ENCODE measurements at regions not wholly inside any gene's neighbourhood (a gene's known extent, or its start where the extent isn't known, plus 50 kb on each side); places are given as distances from the start of the nearest gene placed in this dataset.

- TF ChIP-seq EZH2 (IDR thresholded peaks at IDR 0.05; ENCODE audit: insufficient read depth, poor library complexity, severe bottlenecking) (no peak), EZH2phosphoT487 (IDR thresholded peaks at IDR 0.05; ENCODE audit: insufficient read depth, low read depth) (no peak)
Measured at GRCh38 chr10:88209231-88209630, 345.8 kb downstream of the PTEN start.
